Muscle of back (tissue), 3 donors: ENCODE measurements at regions not wholly inside any gene's neighbourhood (a gene's known extent, or its start where the extent isn't known, plus 50 kb on each side); places are given as distances from the start of the nearest gene placed in this dataset.

Experiments used
- DNase-seq, 3 donors: peaks; one replicate each; pipeline versions ENCODE4 v3.0.0 to v3.0.0-alpha.2; 2013

GRCh38 chr6:43951063-43951755 is 176.0 kb downstream of the MRPL14 start:
- DNase-seq = no peak

GRCh38 chr6:43950731-43951062 is 176.6 kb downstream of the MRPL14 start:
- DNase-seq = no peak

GRCh38 chr6:43950051-43950605 is 177.1 kb downstream of the MRPL14 start:
- DNase-seq = no peak

DNA sequence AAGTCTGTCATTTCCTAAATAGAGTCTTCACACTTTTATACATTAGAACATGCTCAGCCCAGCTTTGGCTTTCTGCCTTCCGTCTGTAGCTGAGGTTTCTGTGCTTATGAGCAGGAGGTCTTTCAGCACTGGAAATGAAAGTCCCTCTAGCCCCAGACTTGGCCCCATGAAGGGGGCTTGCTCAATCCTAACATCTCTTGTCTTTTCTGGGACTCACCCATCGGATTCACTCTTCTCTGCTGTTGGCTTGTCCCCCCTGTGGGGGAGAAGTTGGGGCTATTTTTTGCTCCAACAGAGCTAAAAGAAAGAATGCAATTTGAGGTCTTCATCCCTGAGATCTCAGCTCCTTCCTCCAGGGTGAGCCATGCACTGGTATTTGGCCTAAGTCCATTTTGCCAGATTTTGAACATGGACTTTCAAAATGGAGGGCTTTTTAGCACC is 177.7 kb downstream of the MRPL14 start:
- DNase-seq = no peak

- DNase-seq = no peak
Observed at GRCh38 chr6:43948527-43949485, 178.4 kb downstream of the MRPL14 start.

DNA sequence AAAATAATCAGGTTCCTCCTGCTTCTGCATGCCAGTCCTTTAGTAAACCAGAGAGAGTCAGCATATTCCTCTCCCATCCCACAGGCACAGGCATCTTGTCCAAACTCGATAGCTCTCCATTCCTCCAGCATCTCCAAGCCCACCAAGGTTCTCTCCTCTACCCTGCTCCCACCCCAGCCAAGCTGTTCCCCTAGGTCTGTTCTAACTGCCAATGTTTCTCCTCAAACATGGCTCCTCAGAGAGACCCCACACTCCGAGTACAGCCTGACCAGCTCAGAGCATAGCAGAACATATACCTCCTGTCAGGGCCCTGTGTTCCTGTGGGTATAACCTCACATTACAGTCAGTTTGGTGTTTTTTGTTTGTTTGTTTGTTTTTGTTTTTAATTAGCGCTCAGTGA is 177.8 kb downstream of the VEGFA start:
- DNase-seq = no peak

DNA sequence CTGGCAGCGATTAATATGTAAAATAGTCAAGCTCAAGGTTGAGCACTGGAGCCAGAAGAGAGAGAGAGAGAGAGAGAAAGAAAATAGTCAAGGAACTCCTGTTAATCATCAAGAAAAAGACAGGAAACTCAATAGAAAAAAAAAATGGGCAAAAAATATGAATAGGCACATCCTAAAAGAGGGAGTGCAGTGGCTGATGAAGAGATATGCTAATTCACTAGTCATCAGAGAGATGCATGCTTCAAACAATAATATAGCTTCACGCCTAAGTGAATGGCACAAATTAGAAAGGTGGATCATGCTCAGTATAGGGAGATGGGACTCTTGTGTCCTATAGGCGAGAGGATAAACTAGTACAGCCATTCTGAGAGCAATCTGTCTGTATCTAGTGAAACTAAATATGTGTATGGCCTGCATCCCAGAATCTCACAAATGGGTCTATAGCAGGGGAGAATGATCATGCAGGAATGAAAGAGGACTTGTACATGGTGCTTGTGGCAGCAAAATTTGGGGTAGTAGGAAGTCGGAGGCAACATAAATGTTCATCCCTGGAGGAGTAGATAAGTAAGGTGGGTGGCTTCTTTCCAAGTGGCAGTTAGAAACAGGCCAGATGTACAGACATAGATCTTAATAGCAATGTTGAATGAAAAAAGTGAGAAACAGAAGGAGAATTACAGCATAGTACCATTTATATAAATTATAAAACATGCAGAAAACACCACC is 176.8 kb downstream of the VEGFA start:
- no peak for DNase-seq

DNA sequence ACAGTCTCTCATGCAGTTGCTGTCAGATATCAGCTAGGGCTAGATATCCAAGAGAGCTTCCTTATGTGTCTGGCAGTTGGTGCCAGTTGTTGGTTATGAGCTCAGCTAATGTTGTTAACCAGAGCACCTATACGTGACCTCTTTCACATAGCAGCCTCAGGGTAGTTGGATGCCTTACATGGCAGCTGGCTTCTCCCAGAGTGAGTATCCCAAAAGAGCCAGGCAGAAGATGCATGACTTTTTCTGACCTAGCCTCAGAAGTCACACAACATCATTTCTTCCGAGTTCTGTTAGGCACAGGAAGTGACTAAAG is 175.7 kb downstream of the VEGFA start:
- DNase-seq = no peak

- DNase-seq = no peak
Observed at GRCh38 chr6:43944908-43945767, 175.1 kb downstream of the VEGFA start.

- DNase-seq = no peak
Observed at GRCh38 chr6:43943781-43944250, 173.8 kb downstream of the VEGFA start.

- DNase-seq = no peak
Observed at GRCh38 chr6:43943099-43943766, 173.2 kb downstream of the VEGFA start.

- DNase-seq = no peak
Observed at GRCh38 chr6:43942616-43943015, 172.6 kb downstream of the VEGFA start.

GRCh38 chr6:43942011-43942442 is 172.0 kb downstream of the VEGFA start:
- DNase-seq = no peak

DNA sequence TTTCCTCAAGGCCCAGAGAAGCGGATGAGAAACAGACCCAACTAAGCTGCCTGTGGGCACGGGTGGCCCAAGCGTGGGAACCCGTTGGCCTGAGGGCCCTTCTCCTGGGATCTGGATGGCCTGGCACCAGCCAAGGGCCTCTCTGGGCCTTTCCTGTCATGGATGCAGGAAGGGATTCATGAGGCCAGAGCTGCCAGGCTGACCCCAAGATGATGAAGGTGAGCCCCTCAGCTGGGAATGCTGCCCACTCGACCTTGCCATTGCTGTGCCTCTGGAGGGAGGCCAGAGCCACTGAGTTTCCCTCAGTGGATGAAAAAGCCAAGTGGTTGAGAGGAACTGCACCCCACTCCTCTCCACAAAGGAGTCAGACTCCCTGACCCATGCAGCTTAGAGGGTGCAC is 171.2 kb downstream of the VEGFA start:
- no peak for DNase-seq

DNA sequence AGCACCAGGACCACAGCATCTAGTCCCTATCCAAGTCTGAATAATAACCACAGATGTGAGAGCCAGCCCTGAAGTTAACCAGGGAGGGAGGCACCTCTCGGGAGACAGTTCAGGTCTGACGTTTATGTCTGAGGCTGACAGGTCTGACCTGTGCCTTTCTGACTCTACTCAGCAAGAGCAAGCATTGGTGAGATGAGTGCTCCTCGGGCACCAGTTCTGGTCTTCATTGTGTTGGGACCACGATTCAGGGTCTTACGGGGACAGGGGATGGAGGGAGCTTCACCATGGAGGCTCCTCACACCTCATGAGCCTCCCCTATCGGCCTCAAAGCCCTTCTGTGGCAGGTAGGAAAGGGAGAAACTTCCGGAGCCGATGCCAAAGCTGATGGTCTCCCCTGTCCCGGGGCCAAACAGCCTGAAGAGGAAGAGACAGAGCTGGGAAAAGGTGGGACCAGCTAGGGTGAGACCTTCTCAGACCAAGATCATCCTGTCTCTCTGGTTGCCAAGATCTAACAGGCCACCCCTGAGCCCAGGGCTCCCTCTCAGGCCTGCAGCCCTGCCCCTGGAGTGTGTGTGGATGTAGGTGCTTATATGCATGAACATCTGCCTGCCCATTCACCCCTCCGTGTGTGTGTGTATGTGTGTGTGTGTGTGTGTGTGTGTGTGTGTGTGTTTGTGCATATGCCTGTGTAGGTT is 170.5 kb downstream of the VEGFA start:
- DNase-seq = no peak

- DNase-seq = no peak
Observed at GRCh38 chr6:43940071-43940392, 170.0 kb downstream of the VEGFA start.

DNA sequence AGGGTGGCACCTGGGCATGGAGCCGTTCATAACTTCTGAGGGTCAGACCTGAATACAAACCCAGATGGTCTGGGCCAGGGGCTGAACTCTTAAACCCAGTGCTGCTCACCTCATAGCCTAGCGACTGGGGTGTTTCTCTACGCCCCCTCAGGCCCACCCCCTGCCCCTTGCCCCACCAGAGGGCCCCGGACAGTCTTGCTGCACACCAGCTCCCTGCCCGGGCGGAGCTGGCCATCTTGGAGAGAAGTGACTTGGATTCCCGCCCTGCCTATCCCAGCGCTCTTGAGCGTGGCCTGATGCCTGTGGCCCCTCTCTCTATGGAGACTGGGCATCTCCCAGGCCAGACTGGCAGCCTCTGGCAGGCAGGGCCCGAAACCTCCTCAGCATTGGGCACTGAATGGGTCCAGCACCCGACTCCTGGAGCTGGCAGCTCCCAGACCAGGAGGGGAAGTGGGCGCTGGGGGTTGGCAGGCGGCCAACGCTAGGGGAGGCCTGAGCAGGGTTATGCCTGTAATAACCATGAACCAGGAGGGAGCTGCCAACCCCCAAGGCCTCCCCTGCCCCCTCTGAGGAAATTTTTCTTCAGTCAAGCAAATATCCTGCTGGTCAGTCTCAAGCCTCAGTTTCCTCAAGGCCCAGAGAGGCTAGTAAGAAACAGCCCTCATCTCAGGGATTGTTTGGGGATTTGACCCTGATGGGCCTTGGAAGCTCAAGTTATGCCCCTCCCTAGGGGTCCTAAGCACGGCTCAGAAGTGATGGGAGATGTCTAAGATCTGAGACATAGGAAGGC is 169.5 kb downstream of the VEGFA start:
- DNase-seq = no peak

DNA sequence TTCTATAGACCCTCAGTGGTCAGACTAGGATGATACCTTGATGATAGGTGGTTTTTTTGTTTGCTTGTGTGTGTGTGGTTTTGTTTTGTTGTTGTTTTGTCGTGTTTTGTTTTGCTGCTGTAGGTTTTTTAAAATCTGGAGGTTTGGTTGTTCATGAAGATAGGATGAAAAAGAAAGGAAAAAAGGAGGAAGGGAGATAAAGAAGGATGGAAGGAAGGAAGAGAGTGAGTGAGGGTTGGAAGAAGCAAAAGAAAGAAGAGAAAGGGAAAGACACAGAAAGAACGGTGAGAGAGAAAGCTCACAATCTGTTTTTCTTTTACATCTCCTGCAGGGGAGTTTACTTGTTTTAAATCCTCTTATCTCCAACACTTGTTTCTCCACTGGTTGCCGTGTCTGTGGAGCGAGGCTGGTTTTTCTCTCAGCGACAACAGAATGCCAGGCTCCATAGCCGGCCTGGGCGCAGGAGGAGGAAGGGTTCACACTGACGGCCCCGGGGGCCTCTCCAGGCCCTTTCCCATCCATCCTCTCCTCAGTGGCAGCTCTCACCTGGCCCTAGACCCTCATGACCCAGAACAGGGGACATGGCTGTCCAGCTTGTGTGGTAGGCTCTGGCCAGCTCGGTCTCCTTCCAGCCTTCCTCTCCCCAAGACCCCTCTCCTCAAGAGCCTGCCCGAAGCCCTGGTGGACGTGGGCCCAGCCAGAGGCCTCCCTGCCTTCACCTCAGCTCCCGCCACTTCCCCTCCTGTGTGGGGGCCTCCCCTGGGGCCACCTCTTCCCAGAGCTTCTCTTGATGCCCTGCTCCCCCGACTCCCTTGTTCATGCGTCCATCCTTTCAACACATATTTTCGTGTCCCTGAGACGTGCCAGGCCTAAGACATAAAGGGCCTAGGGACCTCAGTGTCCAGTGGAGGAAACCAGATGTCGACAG is 168.4 kb downstream of the VEGFA start:
- no peak for DNase-seq
